CD4-positive, alpha-beta T cell (primary cell): ENCODE measurements at regions not wholly inside any gene's neighbourhood (a gene's known extent, or its start where the extent isn't known, plus 50 kb on each side); places are given as distances from the start of the nearest gene placed in this dataset.

Experiments used
- ATAC-seq: fragments of 200-7000 bp; cut with Tn5 transposase; one replicate; pipeline ENCODE4 v1.10.0; 2022; ENCODE audit warnings: mild to moderate bottlenecking; ENCODE audit not compliant: poor library complexity
- CTCF ChIA-PET: fragments of 350-600 bp; sonication (Branson Sonifier 250); formaldehyde crosslinking; loops from one replicate; lab custom pipeline; 2021; ENCODE audit warnings: antibody characterized with exemption, inconsistent platforms; lab: Charles Lee
- POLR2A ChIA-PET: fragments of 350-600 bp; sonication (Branson Sonifier 250); formaldehyde crosslinking; loops from one replicate; lab custom pipeline; 2021; ENCODE audit warnings: antibody characterized with exemption, inconsistent platforms; lab: Charles Lee
- DNase-seq, 14 experiments: peaks; one replicate each; pipeline ENCODE4 v3.0.0-alpha.2; 2013 to 2020; ENCODE audit warnings: mixed read lengths in 2 of 14
- H3K27ac ChIP-seq, 2 donors: one replicate each; pipeline versions ENCODE4 v1.5.1 to v1.7.0; 2013; ENCODE audit warnings: low read length in 2 of 2, low read depth in 1 of 2, mild to moderate bottlenecking in 1 of 2
- H3K27me3 ChIP-seq, 2 experiments: 1 replicate in 1 of 2; 2 replicates in 1 of 2; pipeline versions ENCODE4 v1.6.1 to v1.7.0; 2013; ENCODE audit warnings: low read length in 2 of 2, control low read depth in 1 of 2, mild to moderate bottlenecking in 1 of 2, moderate library complexity in 1 of 2; ENCODE audit not compliant: insufficient read depth in 2 of 2, control insufficient read depth in 1 of 2
- H3K36me3 ChIP-seq: one replicate; pipeline ENCODE4 v1.6.1; 2013; ENCODE audit warnings: low read length, control low read depth; ENCODE audit not compliant: insufficient read depth
- H3K4me1 ChIP-seq: one replicate; pipeline ENCODE4 v1.6.1; 2013; ENCODE audit warnings: low read length, control low read depth; ENCODE audit not compliant: insufficient read depth
- H3K4me3 ChIP-seq: one replicate; pipeline ENCODE4 v1.5.1; 2013; ENCODE audit warnings: mild to moderate bottlenecking, low read length, moderate library complexity
- H3K9me3 ChIP-seq, 2 experiments: 1 replicate in 1 of 2; 2 replicates in 1 of 2; pipeline versions ENCODE4 v1.6.1 to v1.7.0; 2013; ENCODE audit warnings: low read length in 2 of 2, mild to moderate bottlenecking in 2 of 2, control low read depth in 1 of 2, moderate library complexity in 1 of 2; ENCODE audit not compliant: control insufficient read depth in 1 of 2, insufficient read depth in 1 of 2
- H3K27ac Mint-ChIP-seq: one replicate; pipeline ENCODE4 v1.8.0; 2020; ENCODE audit warnings: mixed read lengths
- H3K27me3 Mint-ChIP-seq: one replicate; pipeline ENCODE4 v1.8.0; 2021; ENCODE audit warnings: mixed read lengths
- H3K36me3 Mint-ChIP-seq: one replicate; pipeline ENCODE4 v1.8.0; 2021; ENCODE audit warnings: low read depth, mixed read lengths
- H3K4me1 Mint-ChIP-seq: one replicate; pipeline ENCODE4 v1.8.0; 2021; ENCODE audit warnings: low read depth, mixed read lengths
- H3K4me3 Mint-ChIP-seq: one replicate; pipeline ENCODE4 v1.8.0; 2020; ENCODE audit warnings: mild to moderate bottlenecking, mixed read lengths
- H3K9me3 Mint-ChIP-seq: one replicate; pipeline ENCODE4 v1.8.0; 2020; ENCODE audit warnings: mixed read lengths
- CTCF ChIP-seq: fragments of 200-600 bp; IDR thresholded peaks from one replicate; pipeline ENCODE4 v1.8.0; 2022; ENCODE audit warnings: antibody characterized with exemption, mild to moderate bottlenecking
- intact Hi-C, 2 experiments: fragments of 100-400 bp; cut with DNase I in 1 of 2; cut with micrococcal nuclease in 1 of 2; formaldehyde crosslinking; loops; one replicate each; pipeline versions ENCODE4 v1.15.1 to v1.9.0; 2023 to 2025; cut with DNase I, micrococcal nuclease

DNA sequence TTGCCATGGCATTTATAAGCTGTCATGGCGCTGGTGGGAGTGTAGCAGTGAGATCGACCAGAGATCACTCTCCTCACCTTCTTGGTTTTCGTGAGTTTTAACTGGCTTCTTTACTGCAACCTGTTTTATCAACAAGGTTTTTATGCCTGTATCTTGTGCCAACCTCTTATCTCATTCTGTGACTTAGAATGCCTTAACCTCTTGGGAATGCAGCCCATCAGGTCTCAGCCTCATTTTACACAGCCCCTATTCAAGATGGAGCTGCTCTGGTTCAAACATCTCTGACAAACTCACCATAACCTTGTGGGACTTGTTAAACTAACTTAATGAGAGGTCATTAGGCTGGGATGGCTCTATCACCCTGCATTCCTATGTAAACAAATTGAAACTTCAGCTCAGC is 151.3 kb downstream of the CAND1 start:
- Histone ChIP-seq H3K4me1 (no peaks in the 10 kb centered on the region), H3K4me3 (no peak overlapping the region), H3K27ac (no peak overlapping the region), H3K27me3 (no peaks in the 10 kb centered on the region), H3K9me3 (no peaks in the 10 kb centered on the region), H3K36me3 (no peaks in the 10 kb centered on the region)
- TF ChIP-seq CTCF, result no peak
- POLR2A ChIA-PET, result no interaction called here
- intact Hi-C loops, result no loop called here
- H3K36me3 Mint-ChIP-seq, result no peaks in the 10 kb centered on the region
- CTCF ChIA-PET, result no interaction called here
- no peak for ATAC-seq
- H3K4me3 Mint-ChIP-seq, result no peak overlapping the region
- H3K27me3 Mint-ChIP-seq, result no peaks in the 10 kb centered on the region
- DNase-seq, result no peak
- peaks cover 2% of the 10 kb centered on the region for H3K4me1 Mint-ChIP-seq
- H3K27ac Mint-ChIP-seq, result no peak overlapping the region
- H3K9me3 Mint-ChIP-seq, result no peaks in the 10 kb centered on the region

DNA sequence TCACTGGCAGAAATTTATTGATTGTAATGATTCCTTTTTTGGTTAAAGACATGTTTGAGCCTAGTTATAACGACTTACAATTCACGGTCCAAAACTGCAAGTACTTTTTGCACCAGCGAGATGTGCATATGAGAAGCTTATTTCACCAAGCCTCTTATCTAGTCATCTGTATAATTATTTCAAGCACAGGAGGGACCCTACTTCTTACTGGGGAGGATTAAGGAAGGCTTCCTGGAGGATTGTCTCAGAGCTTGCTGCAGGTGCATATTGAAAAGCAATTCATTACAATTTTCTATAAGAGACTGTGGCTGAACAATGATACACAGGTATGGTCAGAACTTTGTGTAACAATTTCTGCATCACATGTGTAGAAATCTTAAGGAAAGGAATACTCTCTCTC is 152.9 kb downstream of the CAND1 start:
- no peaks in the 10 kb centered on the region for H3K27me3 Mint-ChIP-seq
- Histone ChIP-seq H3K27me3 (no peaks in the 10 kb centered on the region), H3K36me3 (no peaks in the 10 kb centered on the region), H3K27ac (no peak overlapping the region), H3K9me3 (no peaks in the 10 kb centered on the region), H3K4me3 (no peak overlapping the region), H3K4me1 (peaks cover 6% of the 10 kb centered on the region)
- no peak overlapping the region for H3K4me3 Mint-ChIP-seq
- intact Hi-C loops, result no loop called here
- DNase-seq (no peak), ATAC-seq (no peak)
- H3K36me3 Mint-ChIP-seq, result no peaks in the 10 kb centered on the region
- ChIA-PET POLR2A (no interaction called here), CTCF (no interaction called here)
- no peak overlapping the region for H3K27ac Mint-ChIP-seq
- no peaks in the 10 kb centered on the region for H3K9me3 Mint-ChIP-seq
- peaks cover 18% of the 10 kb centered on the region for H3K4me1 Mint-ChIP-seq
- no peak for TF ChIP-seq CTCF

GRCh38 chr12:67424784-67425183 is 155.6 kb downstream of the CAND1 start:
- no peaks in the 10 kb centered on the region for H3K9me3 ChIP-seq
- Mint-ChIP-seq H3K27me3 (no peaks in the 10 kb centered on the region), H3K4me1 (peaks cover 18% of the 10 kb centered on the region), H3K4me3 (no peak overlapping the region), H3K36me3 (no peaks in the 10 kb centered on the region), H3K9me3 (no peaks in the 10 kb centered on the region), H3K27ac (no peak overlapping the region)
- no peak overlapping the region for H3K4me3 ChIP-seq
- no peaks in the 10 kb centered on the region for H3K36me3 ChIP-seq
- H3K27me3 ChIP-seq, result no peaks in the 10 kb centered on the region
- POLR2A ChIA-PET, result no interaction called here
- no peak for TF ChIP-seq CTCF
- no peak for DNase-seq
- H3K27ac ChIP-seq, result no peak overlapping the region
- H3K4me1 ChIP-seq, result peaks cover 6% of the 10 kb centered on the region
- ATAC-seq, result no peak
- intact Hi-C loops, result no loop called here
- CTCF ChIA-PET, result no interaction called here
